ENCODE measurements at regions not wholly inside any gene's neighbourhood (a gene's known extent, or its start where the extent isn't known, plus 50 kb on each side); places are given as distances from the start of the nearest gene placed in this dataset.

- no peak for DNase-seq
Measured at GRCh38 chr14:95466506-95466905, 49.9 kb downstream of the SYNE3 start.

GRCh38 chr14:95465936-95466335 lies 50.5 kb downstream of the SYNE3 start:
- DNase-seq, result no peak

GRCh38 chr14:95465358-95465757 lies 51.1 kb downstream of the SYNE3 start:
- no peak for DNase-seq

GRCh38 chr14:95464514-95464913 lies 51.9 kb downstream of the SYNE3 start:
- DNase-seq, result no peak

GRCh38 chr14:95464103-95464502 lies 52.3 kb downstream of the SYNE3 start:
- DNase-seq, result no peak

- DNase-seq, result no peak
Measured at GRCh38 chr14:95463171-95463901, 53.1 kb downstream of the SYNE3 start.

GRCh38 chr14:95462491-95462890 lies 54.0 kb downstream of the SYNE3 start:
- no peak for DNase-seq

GRCh38 chr14:95460647-95461478 lies 55.6 kb downstream of the SYNE3 start:
- DNase-seq, result no peak

GRCh38 chr14:95458906-95459305 lies 57.5 kb downstream of the SYNE3 start:
- DNase-seq, result no peak

GRCh38 chr14:95458459-95458858 lies 58.0 kb downstream of the SYNE3 start:
- DNase-seq, result no peak

GRCh38 chr14:95456281-95456680 lies 60.2 kb downstream of the SYNE3 start:
- DNase-seq, result no peak

- no peak for DNase-seq
Measured at GRCh38 chr14:95455246-95455645, 61.2 kb downstream of the SYNE3 start.

GRCh38 chr14:95453713-95453980 lies 62.8 kb downstream of the SYNE3 start:
- DNase-seq, result no peak

GRCh38 chr14:95452893-95453712 lies 63.3 kb downstream of the SYNE3 start:
- no peak for DNase-seq

GRCh38 chr14:95452176-95452892 lies 64.1 kb downstream of the SYNE3 start:
- DNase-seq, result no peak

GRCh38 chr14:95449131-95449530 lies 67.3 kb downstream of the SYNE3 start:
- no peak for DNase-seq

GRCh38 chr14:95446470-95446869 lies 70.0 kb downstream of the SYNE3 start:
- no peak for DNase-seq

- DNase-seq, result no peak
Measured at GRCh38 chr14:95445676-95446075, 70.8 kb downstream of the SYNE3 start.

GRCh38 chr14:95445161-95445560 lies 71.3 kb downstream of the SYNE3 start:
- no peak for DNase-seq

GRCh38 chr14:95444132-95445129 lies 72.0 kb downstream of the SYNE3 start:
- no peak for DNase-seq

- peak; percentile 86 for DNase-seq
Measured at GRCh38 chr14:95442633-95443021, 73.8 kb downstream of the SYNE3 start.
